IMR-90 (cell line): ENCODE measurements at regions not wholly inside any gene's neighbourhood (a gene's known extent, or its start where the extent isn't known, plus 50 kb on each side); places are given as distances from the start of the nearest gene placed in this dataset.

Experiments
- BHLHE40 ChIP-seq: fragments of 150-350 bp; IDR thresholded peaks from 2 replicates; pipeline ENCODE4 v1.6.1; 2016; ENCODE audit warnings: mild to moderate bottlenecking, low read depth, low read length
- CEBPB ChIP-seq: IDR thresholded peaks from 2 replicates; pipeline ENCODE4 v1.6.1; 2012; ENCODE audit warnings: low read depth, low read length, improper control_type of control experiment
- CHD1 ChIP-seq: IDR thresholded peaks from 2 replicates; pipeline ENCODE4 v1.6.1; 2012; ENCODE audit warnings: low read depth, low read length, improper control_type of control experiment
- CTCF ChIP-seq: conservative IDR thresholded peaks from 2 replicates; pipeline ENCODE4 v1.5.1; 2012; ENCODE audit warnings: mild to moderate bottlenecking, low read depth, low read length, improper control_type of control experiment
- ELK1 ChIP-seq: fragments of 150-350 bp; IDR thresholded peaks from 2 replicates; pipeline ENCODE4 v1.6.1; 2016; ENCODE audit warnings: low read depth, mild to moderate bottlenecking, low read length, moderate library complexity, borderline replicate concordance
- FOS ChIP-seq: fragments of 150-350 bp; IDR thresholded peaks from 2 replicates; pipeline ENCODE4 v1.6.1; 2016; ENCODE audit warnings: low read depth, low read length
- MAZ ChIP-seq: IDR thresholded peaks from 2 replicates; pipeline ENCODE4 v1.6.1; 2012; ENCODE audit warnings: low read depth, mild to moderate bottlenecking, low read length, improper control_type of control experiment, moderate library complexity, borderline replicate concordance
- MXI1 ChIP-seq: IDR thresholded peaks from 2 replicates; pipeline ENCODE4 v1.6.1; 2012; ENCODE audit warnings: low read depth, mild to moderate bottlenecking, low read length, moderate library complexity, borderline replicate concordance
- POLR2A ChIP-seq: IDR thresholded peaks from 2 replicates; pipeline ENCODE4 v1.6.1; 2012; ENCODE audit warnings: mild to moderate bottlenecking, low read depth, low read length
- RAD21 ChIP-seq: IDR thresholded peaks from 2 replicates; pipeline ENCODE4 v1.6.1; 2012; ENCODE audit warnings: low read length, improper control_type of control experiment
- RCOR1 ChIP-seq: IDR thresholded peaks from 2 replicates; pipeline ENCODE4 v1.6.1; 2012; ENCODE audit warnings: mild to moderate bottlenecking, low read length, improper control_type of control experiment; ENCODE audit not compliant: insufficient replicate concordance
- RFX5 ChIP-seq: IDR thresholded peaks from 2 replicates; pipeline ENCODE4 v1.8.0; 2012; ENCODE audit warnings: low read depth, mild to moderate bottlenecking, low read length, moderate library complexity
- SMC3 ChIP-seq: fragments of 150-350 bp; IDR thresholded peaks from 2 replicates; pipeline ENCODE4 v1.6.1; 2016; ENCODE audit warnings: low read depth, mild to moderate bottlenecking, antibody characterized with exemption, low read length, moderate library complexity
- USF2 ChIP-seq: fragments of 150-350 bp; IDR thresholded peaks from 2 replicates; pipeline ENCODE4 v1.6.1; 2017; ENCODE audit warnings: mild to moderate bottlenecking, antibody characterized with exemption, low read length, low read depth

GRCh38 chr15:95588056-95588455 lies 742.4 kb upstream of the NR2F2 start:
- TF ChIP-seq CTCF (no peak), POLR2A (no peak), MAZ (no peak), BHLHE40 (no peak), MXI1 (no peak), CHD1 (no peak), SMC3 (no peak), FOS (no peak), USF2 (no peak), RFX5 (no peak), RCOR1 (no peak), ELK1 (no peak), CEBPB (no peak), RAD21 (no peak)
